UCSD-AML1 (cell line): ENCODE measurements at regions not wholly inside any gene's neighbourhood (a gene's known extent, or its start where the extent isn't known, plus 50 kb on each side); places are given as distances from the start of the nearest gene placed in this dataset.

ENCODE experiments used
- DNase-seq: peaks from one replicate; lab custom pipeline; 2025; ENCODE audit not compliant: unreplicated experiment; lab: John Stamatoyannopoulos, UW

- no peak for DNase-seq
Measured at GRCh38 chr12:84741692-84742091, 170.9 kb downstream of the SLC6A15 start.

GRCh38 chr12:84741031-84741430 lies 171.6 kb downstream of the SLC6A15 start:
- no peak for DNase-seq

- DNase-seq, result no peak
Measured at GRCh38 chr12:84740602-84741001, 172.0 kb downstream of the SLC6A15 start.

GRCh38 chr12:84738481-84738972 lies 174.1 kb downstream of the SLC6A15 start:
- DNase-seq, result peak; percentile 3

- no peak for DNase-seq
Measured at GRCh38 chr12:84732828-84733340, 179.7 kb downstream of the SLC6A15 start.

- DNase-seq, result no peak
Measured at GRCh38 chr12:84730561-84731162, 181.9 kb downstream of the SLC6A15 start.

GRCh38 chr12:84727961-84728360 lies 184.6 kb downstream of the SLC6A15 start:
- DNase-seq, result no peak

GRCh38 chr12:84726780-84727179 lies 185.8 kb downstream of the SLC6A15 start:
- DNase-seq, result no peak

GRCh38 chr12:84723988-84724387 lies 188.6 kb downstream of the SLC6A15 start:
- no peak for DNase-seq

GRCh38 chr12:84719997-84720396 lies 192.6 kb downstream of the SLC6A15 start:
- DNase-seq, result no peak

- DNase-seq, result no peak
Measured at GRCh38 chr12:84718906-84719305, 193.7 kb downstream of the SLC6A15 start.

GRCh38 chr12:84712747-84713146 lies 199.9 kb downstream of the SLC6A15 start:
- no peak for DNase-seq

- DNase-seq, result no peak
Measured at GRCh38 chr12:84706374-84706773, 206.2 kb downstream of the SLC6A15 start.

- no peak for DNase-seq
Measured at GRCh38 chr12:84704856-84705255, 207.7 kb downstream of the SLC6A15 start.

GRCh38 chr12:84702001-84702400 lies 210.6 kb downstream of the SLC6A15 start:
- DNase-seq, result no peak

- DNase-seq, result no peak
Measured at GRCh38 chr12:84701041-84701440, 211.6 kb downstream of the SLC6A15 start.

GRCh38 chr12:84698576-84699333 lies 213.8 kb downstream of the SLC6A15 start:
- no peak for DNase-seq

- DNase-seq, result no peak
Measured at GRCh38 chr12:84696908-84697540, 215.6 kb downstream of the SLC6A15 start.

GRCh38 chr12:84696281-84696680 lies 216.3 kb downstream of the SLC6A15 start:
- DNase-seq, result no peak

GRCh38 chr12:84694116-84694515 lies 218.5 kb downstream of the SLC6A15 start:
- no peak for DNase-seq

- no peak for DNase-seq
Measured at GRCh38 chr12:84692071-84692470, 220.5 kb downstream of the SLC6A15 start.

- DNase-seq, result no peak
Measured at GRCh38 chr12:84691266-84691665, 221.3 kb downstream of the SLC6A15 start.
